T47D (cell line): ENCODE measurements at regions not wholly inside any gene's neighbourhood (a gene's known extent, or its start where the extent isn't known, plus 50 kb on each side); places are given as distances from the start of the nearest gene placed in this dataset.
"Not testable (repeated sequence)": the region's sequence is repeated elsewhere in the genome, so short reads cannot be mapped to it uniquely, and the experiment has no call there.

ENCODE experiments used
- DNase-seq, 2 experiments: peaks; one replicate each; pipeline versions ENCODE4 v3.0.0 to v3.0.0-alpha.2; 2011 to 2012; ENCODE audit warnings: low read depth in 1 of 2, low spot score in 1 of 2
- JUND ChIP-seq: IDR thresholded peaks from 2 replicates; pipeline ENCODE4 v1.6.1; 2012; ENCODE audit warnings: low read depth
- in situ Hi-C: cut with HindIII; loops from 2 replicates; pipeline ENCODE4 v1.10.0; 2016; ENCODE audit warnings: low sequenced_read_pairs, low pct_unique_long_range_greater_than_20kb

DNA sequence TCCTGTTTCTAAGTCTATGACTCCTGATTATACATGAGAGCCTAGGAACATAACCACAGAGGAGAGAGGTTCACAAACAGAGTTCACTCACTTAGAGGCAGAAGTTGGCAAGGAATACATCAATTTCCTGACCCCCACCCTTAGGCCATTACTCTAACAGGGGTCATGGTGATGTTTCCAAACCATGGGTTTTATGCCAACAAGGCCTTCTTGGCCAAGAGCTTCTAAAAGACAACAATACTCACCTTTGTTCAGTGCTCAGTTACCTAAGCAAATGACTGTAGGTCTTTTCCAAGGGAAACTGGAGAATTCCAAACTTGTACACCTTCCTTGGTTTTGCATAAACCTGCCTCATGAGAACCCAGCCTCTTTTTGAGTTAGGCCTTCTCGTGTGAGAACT lies 52.6 kb downstream of the ERICH4 start:
- TF ChIP-seq JUND: no peak
- DNase-seq: no peak
- in situ Hi-C loops: no loop called here

DNA sequence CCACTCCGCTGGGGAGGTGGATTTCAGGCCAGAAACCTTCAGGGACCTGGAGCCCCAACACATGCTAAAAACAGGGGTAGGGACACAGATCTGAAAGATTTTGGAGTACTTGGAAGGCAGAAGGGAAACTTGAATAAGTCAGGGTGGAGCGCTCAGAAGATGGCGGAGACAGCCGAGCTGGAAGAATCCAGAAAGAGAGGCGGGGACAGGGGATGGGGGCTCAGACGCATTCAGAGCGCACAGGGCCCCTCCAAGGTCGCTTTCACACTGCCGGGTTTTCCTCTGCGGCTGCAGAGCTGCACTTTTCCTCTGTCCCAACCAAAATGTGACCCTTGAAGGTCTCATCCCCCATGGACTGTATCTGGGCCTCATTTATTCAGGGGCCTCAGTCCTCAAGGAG lies 56.9 kb downstream of the ERICH4 start:
- no peak for DNase-seq
- TF ChIP-seq JUND: no peak
- in situ Hi-C loops: no loop called here

DNA sequence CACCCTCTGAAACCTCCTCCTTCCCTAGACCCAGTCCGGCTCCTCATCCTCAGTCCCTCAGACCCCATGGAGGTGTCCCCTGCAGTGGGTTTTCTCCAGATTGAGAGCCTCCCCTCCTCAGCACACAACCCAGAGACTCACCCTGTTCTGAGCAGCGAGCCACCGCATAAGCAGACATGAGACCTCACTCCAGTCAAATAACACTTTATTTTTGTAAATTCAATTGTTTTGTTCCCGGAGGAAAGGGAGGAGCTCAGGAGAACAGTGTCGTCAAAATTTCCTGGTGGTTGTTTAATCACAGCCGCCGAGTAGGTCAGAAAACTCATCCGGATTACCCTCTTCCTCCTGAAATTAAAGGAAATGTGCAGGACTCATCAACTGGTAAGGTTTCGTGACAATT lies 57.5 kb downstream of the ERICH4 start:
- no peak for DNase-seq
- in situ Hi-C loops: no loop called here
- TF ChIP-seq JUND: no peak

DNA sequence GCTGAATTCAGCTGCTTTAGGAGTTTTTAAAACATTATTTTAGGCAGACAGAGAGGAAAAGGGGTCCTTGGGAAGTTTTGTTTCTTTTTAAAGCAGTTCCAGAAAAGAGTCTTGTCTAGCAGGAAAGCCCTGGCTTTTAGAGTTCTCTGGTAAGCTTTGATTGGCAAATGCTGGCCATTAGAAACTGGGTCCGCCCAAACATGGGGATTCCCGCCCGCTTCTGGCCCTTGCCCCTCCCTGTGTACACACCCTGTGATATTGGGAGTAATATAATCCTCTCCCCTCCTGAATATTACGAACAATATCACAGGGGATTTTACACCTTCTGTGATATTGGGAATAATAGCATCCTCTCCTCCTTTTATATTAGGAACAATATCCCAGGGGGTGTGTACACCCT lies 58.9 kb downstream of the ERICH4 start:
- in situ Hi-C loops: no loop called here
- no peak for DNase-seq
- no peak for TF ChIP-seq JUND

DNA sequence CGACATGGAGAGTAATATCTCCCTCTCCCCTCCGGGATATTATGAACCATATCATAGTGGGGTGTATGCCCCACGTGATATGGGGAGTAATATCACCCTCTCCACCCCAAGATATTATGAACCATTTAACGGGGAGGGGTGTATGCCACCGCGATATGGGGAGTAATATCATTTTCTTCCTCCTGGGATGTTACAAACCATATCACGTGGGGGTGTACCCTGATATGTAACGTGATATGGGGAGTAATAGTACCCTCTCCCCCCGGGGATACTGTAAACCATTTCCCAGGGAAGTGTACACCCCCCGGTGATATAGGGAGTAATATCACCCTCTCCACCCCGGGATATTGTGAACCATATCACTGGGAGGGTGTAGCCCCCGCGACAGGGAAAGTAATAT lies 62.1 kb downstream of the ERICH4 start:
- in situ Hi-C loops: no loop called here
- no peak for DNase-seq
- TF ChIP-seq JUND: no peak

DNA sequence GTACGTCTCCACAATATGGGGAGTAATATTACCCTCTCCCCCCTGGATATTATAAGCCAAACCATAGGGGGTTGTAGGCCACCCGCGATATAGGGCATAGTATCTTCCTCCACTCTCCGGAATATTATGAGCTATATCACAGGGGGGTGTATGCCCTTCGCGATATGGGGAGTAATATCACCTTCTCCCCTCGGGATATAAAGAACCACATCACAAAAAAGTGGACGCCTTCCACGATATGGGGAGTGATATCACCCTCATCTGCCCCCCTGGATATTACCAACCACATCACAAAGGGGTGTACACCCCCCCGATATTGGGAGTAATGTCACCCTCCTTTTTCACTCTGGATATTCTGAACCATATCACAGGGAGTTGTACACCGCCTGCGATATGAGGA lies 65.5 kb upstream of the CEACAM21 start:
- DNase-seq: no peak
- in situ Hi-C loops: no loop called here
- no peak for TF ChIP-seq JUND

DNA sequence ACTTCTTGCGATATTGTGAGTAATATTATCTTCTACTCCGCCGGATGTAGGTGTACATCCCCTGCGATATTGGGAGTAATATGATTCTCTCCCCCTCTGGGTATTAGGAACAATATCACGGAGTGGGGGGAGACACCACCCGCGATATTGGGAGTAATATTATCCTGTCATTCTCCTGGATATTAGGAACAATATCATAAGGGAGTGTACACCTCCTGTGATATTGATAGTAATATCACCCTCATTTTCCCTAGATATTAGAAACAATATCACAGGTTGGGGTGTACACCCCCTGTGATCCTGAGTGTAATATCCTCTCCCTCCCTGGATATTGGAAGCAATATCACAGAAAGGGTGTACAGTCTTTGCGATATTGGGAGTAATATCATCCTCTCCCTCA lies 64.3 kb upstream of the CEACAM21 start:
- no peak for TF ChIP-seq JUND
- no peak for DNase-seq
- in situ Hi-C loops: no loop called here

DNA sequence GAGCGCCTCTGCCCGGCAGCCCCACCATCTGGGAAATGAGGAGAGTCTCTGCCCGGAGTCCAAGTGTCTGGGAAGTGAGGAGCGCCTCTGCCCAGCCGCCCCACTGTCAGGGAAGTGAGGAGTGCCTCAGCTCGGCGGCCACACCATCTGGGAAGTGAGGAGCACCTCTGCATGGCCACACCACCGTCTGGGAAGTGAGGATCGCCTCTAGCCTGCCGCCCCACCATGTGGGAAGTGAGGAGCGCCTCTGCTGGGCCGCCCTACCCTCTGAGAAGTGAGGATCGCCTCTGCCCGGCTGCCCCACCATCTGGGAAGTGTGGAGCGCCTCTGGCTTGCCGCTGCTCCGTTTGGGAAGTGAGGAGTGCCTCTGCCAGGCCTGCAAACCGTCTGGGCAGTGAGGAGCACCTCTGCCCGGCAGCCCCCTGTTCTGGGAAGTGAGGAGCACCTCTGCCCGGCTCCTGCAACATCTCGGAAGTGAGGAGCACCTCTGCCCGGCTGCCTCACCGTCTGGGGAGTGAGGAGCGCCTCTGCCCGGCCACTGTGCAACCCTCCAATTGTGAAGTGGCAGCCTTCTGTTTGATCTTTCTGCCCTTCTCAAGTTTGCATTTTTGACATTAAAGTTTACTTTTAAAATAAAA lies 60.8 kb upstream of the CEACAM21 start:
- no peak for DNase-seq
- no peak for TF ChIP-seq JUND
- in situ Hi-C loops: no loop called here

DNA sequence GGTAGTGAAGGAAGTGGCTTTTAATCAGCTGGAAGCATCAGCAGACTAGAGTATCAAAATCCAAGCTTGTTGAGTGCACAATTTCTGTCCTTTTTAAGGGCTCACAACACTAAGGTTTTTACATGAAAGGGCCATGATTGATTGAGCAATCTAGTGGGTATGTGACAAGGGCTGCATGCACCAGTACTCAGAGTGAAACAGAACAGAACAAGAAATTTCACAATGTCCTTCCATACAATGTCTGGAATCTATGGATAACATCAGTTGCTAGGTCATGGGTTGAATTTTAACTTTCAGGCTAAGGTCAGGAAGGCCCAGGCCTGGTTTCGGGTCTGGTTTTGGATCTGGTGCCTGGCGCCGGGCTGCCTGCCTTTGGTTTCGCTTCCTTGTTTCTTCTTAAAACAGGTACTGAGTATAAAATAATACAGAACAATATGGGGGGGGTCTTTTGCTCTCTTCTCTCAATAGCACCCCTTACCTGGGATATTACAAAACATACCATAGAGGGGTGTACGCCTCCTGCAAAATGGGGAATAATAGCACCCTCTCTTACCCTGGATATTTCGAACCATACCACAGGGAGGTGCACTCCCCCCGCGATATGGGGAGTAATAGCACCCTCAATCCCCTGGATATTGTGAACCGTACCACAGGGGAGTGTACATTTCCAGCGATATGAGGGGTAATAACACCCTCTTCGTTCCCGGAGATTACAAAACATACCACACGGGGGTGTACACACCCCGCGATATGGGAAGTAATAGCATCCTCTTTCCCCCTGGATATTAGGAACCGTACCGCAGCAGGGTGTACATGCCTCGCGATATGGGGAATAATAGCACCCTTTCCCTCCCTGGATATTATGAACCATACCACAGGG lies 59.4 kb upstream of the CEACAM21 start:
- peak in 1 of 2 experiments; percentile 10 for DNase-seq
- in situ Hi-C loops: not testable (repeated sequence)

DNA sequence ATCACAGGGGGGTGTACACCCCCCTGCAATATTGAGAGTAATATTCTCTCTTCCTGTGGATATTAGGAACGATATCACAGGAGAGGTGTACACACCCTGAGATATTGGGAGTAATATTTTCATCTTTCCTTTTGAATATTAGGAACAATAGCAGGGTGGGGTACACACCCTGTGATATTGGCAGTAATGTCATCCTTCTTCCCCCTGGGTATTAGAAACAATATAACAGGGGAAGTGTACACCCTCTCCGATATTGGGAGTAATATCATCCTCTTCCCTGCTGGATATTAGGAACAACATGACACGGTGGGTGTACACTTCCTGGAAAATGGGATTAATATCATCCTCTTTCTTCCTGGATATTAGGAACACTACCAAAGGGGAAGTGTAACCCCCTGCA lies 57.8 kb upstream of the CEACAM21 start:
- DNase-seq: no peak
- no peak for TF ChIP-seq JUND
- in situ Hi-C loops: no loop called here

DNA sequence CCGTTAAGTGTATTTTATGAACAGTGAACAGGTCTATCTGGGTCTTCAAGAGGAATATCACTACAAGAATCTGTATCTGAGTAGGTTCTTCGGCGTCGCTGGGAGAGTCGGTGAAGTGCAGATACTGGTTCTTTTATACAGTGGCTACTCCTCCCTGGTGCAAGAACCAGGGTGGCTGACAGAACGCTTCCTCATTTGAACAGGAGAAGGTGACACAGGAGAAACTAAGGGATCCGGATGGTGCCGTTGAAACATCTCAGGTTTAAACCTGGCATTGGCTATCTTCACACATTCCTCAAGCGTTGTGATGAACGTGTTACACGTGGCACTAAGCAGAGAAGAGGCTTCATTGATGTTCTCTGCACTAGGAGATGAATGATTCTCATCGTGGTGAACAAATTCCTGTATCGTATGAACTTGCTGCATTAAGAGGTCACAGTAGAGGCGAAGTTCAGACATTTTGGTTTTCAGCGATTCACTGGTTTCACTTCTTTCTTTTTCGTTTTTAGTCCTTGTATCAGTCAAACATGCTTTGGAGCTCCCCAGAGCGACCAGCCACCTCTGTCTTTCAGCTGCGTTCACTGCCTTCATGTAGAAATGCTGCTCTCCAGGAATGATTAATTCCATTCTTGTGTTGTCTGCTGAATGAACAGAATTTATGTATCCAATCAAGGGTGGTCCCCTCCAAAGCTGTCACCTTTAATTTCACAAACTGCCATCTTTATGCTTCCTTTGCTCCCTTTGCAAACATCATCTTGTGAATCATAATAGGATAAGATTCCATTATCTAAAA lies 54.6 kb upstream of the CEACAM21 start:
- DNase-seq: not testable (repeated sequence)

DNA sequence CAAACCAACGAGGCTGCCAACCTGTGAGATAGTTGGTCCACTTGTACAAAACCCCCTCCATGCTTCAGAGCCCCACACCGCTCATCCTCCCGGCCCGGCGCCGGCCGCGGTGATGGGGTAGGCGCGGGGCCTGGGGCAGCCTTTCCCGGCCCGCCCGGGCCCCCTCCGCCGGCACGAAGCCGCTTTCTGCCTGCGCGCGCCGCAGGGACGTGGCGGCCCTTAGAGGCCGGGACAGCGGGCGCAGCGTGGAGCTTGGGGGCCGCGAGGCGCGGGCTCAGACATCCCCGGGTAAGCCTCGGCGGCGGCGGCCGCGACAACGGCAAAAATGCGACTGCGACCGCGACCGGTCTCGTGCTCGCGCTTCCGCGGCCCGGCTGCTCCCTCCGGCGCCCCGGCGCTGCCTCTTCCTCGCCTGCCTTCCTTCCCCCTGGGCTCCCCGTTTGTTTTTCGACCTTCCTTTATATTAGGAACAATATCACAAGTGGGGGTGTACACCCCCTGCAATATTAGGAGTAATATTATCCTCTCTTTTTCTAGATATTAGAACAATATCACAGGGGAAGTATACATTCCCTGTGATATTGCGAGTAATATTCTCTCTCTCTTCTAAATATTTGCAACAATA lies 53.9 kb upstream of the CEACAM21 start:
- in situ Hi-C loops: no loop called here
- no peak for TF ChIP-seq JUND
- DNase-seq: no peak

More for the DNA sequence above, 54.6 kb upstream of the CEACAM21 start:
- in situ Hi-C loops: not testable (repeated sequence)
